B cell (primary cell): ENCODE measurements at regions not wholly inside any gene's neighbourhood (a gene's known extent, or its start where the extent isn't known, plus 50 kb on each side); places are given as distances from the start of the nearest gene placed in this dataset.

Experiments
- ATAC-seq: fragments of 200-7000 bp; cut with Tn5 transposase; one replicate; pipeline ENCODE4 v1.10.0; 2021; ENCODE audit warnings: low read depth, mild to moderate bottlenecking, moderate number of reproducible peaks, moderate library complexity
- CTCF ChIA-PET: fragments of 350-600 bp; sonication (Branson Sonifier 250); formaldehyde crosslinking; loops from one replicate; lab custom pipeline; 2021; ENCODE audit warnings: antibody characterized with exemption, inconsistent platforms; lab: Charles Lee
- POLR2A ChIA-PET: fragments of 350-600 bp; sonication (Branson Sonifier 250); formaldehyde crosslinking; loops from one replicate; lab custom pipeline; 2021; ENCODE audit warnings: antibody characterized with exemption; lab: Charles Lee
- DNase-seq: peaks from one replicate; pipeline ENCODE4 v3.0.0; 2013
- H2AFZ ChIP-seq: 2 replicates; pipeline ENCODE4 v1.6.1; 2012; ENCODE audit warnings: mild to moderate bottlenecking, low read depth, low read length; ENCODE audit not compliant: insufficient read depth, poor library complexity, severe bottlenecking
- H3K27ac ChIP-seq, 2 donors: 1 replicate in 1 of 2; 2 replicates in 1 of 2; pipeline ENCODE4 v1.5.1; 2012 to 2013; ENCODE audit warnings: low read length in 2 of 2, mild to moderate bottlenecking in 2 of 2, moderate library complexity in 1 of 2
- H3K27me3 ChIP-seq, 4 experiments: fragments of 200-600 bp in 1 of 4; sonication (generic) in 1 of 4; replicated peaks in 1 of 4; 1 replicate in 2 of 4; 2 replicates in 2 of 4; pipeline versions ENCODE4 v1.6.1 to v1.7.0; 2013 to 2016; ENCODE audit warnings: low read length in 3 of 4, mild to moderate bottlenecking in 2 of 4, mixed read lengths in 1 of 4, moderate library complexity in 1 of 4; ENCODE audit not compliant: insufficient read depth in 4 of 4, control insufficient read depth in 3 of 4; ENCODE audit errors: control extremely low read depth in 1 of 4
- H3K36me3 ChIP-seq, 2 experiments: replicated peaks in 1 of 2; 1 replicate in 1 of 2; 2 replicates in 1 of 2; pipeline versions ENCODE4 v1.6.1 to v1.7.1; 2013; ENCODE audit warnings: low read length in 1 of 2; ENCODE audit not compliant: insufficient read depth in 2 of 2, control insufficient read depth in 1 of 2; ENCODE audit errors: control extremely low read depth in 1 of 2, extremely low read depth in 1 of 2
- H3K4me1 ChIP-seq, 2 donors: fragments of 200-600 bp in 1 of 2; sonication (generic) in 1 of 2; 1 replicate in 1 of 2; 2 replicates in 1 of 2; pipeline versions ENCODE4 v1.5.1 to v1.6.1; 2013 to 2017; ENCODE audit warnings: low read length in 2 of 2; ENCODE audit not compliant: control insufficient read depth in 2 of 2, insufficient read depth in 2 of 2
- H3K4me2 ChIP-seq: replicated peaks from 2 replicates; pipeline ENCODE3; 2012; ENCODE audit warnings: mild to moderate bottlenecking, low read depth, low read length; ENCODE audit not compliant: poor library complexity, severe bottlenecking
- H3K4me3 ChIP-seq, 5 experiments: fragments of 200-600 bp in 1 of 5; sonication (generic) in 1 of 5; 1 replicate in 3 of 5; 2 replicates in 2 of 5; pipeline versions ENCODE4 v1.5.1 to v1.7.0; 2011 to 2016; ENCODE audit warnings: low read length in 4 of 5, mild to moderate bottlenecking in 4 of 5, low read depth in 2 of 5, control low read depth in 1 of 5, moderate library complexity in 1 of 5; ENCODE audit not compliant: insufficient read depth in 1 of 5; ENCODE audit errors: control extremely low read depth in 1 of 5, extremely low read depth in 1 of 5
- H3K79me2 ChIP-seq: fragments of 200-600 bp; sonication (generic); one replicate; pipeline ENCODE4 v1.6.0; 2016; ENCODE audit warnings: low read length; ENCODE audit not compliant: control insufficient read depth, insufficient read depth
- H3K9ac ChIP-seq: fragments of 200-600 bp; sonication (generic); 2 replicates; pipeline ENCODE4 v1.6.1; 2017; ENCODE audit warnings: mild to moderate bottlenecking, low read length, moderate library complexity
- H3K9me3 ChIP-seq, 3 donors: one replicate each; pipeline versions ENCODE4 v1.6.1 to v1.7.1; 2013; ENCODE audit warnings: low read length in 2 of 3; ENCODE audit not compliant: control insufficient read depth in 2 of 3, insufficient read depth in 1 of 3; ENCODE audit errors: control extremely low read depth in 1 of 3
- H4K20me1 ChIP-seq: 2 replicates; pipeline ENCODE4 v1.6.0; 2012; ENCODE audit warnings: mild to moderate bottlenecking, low read length; ENCODE audit not compliant: insufficient read depth, control insufficient read depth, poor library complexity, severe bottlenecking
- H3K27ac Mint-ChIP-seq: one replicate; pipeline ENCODE4 v1.8.0; 2021; ENCODE audit warnings: mixed read lengths
- H3K27me3 Mint-ChIP-seq: one replicate; pipeline ENCODE4 v1.8.0; 2021; ENCODE audit warnings: mixed read lengths
- H3K4me1 Mint-ChIP-seq: one replicate; pipeline ENCODE4 v1.8.0; 2021; ENCODE audit warnings: mixed read lengths
- H3K4me3 Mint-ChIP-seq: one replicate; pipeline ENCODE4 v1.8.0; 2021; ENCODE audit warnings: mixed read lengths
- H3K9me3 Mint-ChIP-seq: one replicate; pipeline ENCODE4 v1.8.0; 2022; ENCODE audit warnings: mixed read lengths; ENCODE audit not compliant: insufficient read depth
- CTCF ChIP-seq: fragments of 200-600 bp; IDR thresholded peaks from one replicate; pipeline ENCODE4 v1.8.0; 2022; ENCODE audit warnings: antibody characterized with exemption, mild to moderate bottlenecking
- EZH2 ChIP-seq: IDR thresholded peaks from 2 replicates; pipeline ENCODE4 v1.6.1; 2012; ENCODE audit warnings: borderline replicate concordance, low read depth, mild to moderate bottlenecking, moderate library complexity, low read length; ENCODE audit not compliant: insufficient read depth, poor library complexity, severe bottlenecking
- WGBS: methylation state at CpG from one replicate; pipeline ENCODE4 v1.1.5; 2013; ENCODE audit warnings: missing lambda C conversion rate; ENCODE audit not compliant: insufficient coverage; 5-methylcytosine and 5-hydroxymethylcytosine counted together
- intact Hi-C: fragments of 100-400 bp; cut with micrococcal nuclease; formaldehyde crosslinking; loops from one replicate; pipeline ENCODE4 v1.10.0; 2022

- TF ChIP-seq EZH2 (no peak), CTCF (no peak)
- H3K9me3 Mint-ChIP-seq, result peaks cover 3% of the 10 kb centered on the region
- H3K27ac Mint-ChIP-seq, result no peak overlapping the region
- ChIA-PET CTCF (no interaction called here), POLR2A (no interaction called here)
- DNase-seq (no peak), ATAC-seq (no peak)
- Histone ChIP-seq H3K4me1 (no peaks in the 10 kb centered on the region), H3K9ac (no peak overlapping the region), H3K36me3 (no peaks in the 10 kb centered on the region), H3K27ac (no peak overlapping the region), H4K20me1 (no peaks in the 10 kb centered on the region), H3K27me3 (no peaks in the 10 kb centered on the region), H3K4me3 (no peak overlapping the region), H3K79me2 (no peaks in the 10 kb centered on the region), H2AFZ (no peak overlapping the region), H3K9me3 (no peaks in the 10 kb centered on the region), H3K4me2 (no peak overlapping the region)
- H3K27me3 Mint-ChIP-seq, result no peaks in the 10 kb centered on the region
- no CpG with 5 or more reads among the region's 2 CpGs for WGBS
- H3K4me3 Mint-ChIP-seq, result no peak overlapping the region
- H3K4me1 Mint-ChIP-seq, result no peaks in the 10 kb centered on the region
- intact Hi-C loops, result no loop called here
Observed at GRCh38 chr4:62917649-62918048, 1491.6 kb downstream of the TECRL start.

- Histone ChIP-seq H3K4me2 (no peak overlapping the region), H3K4me3 (no peak overlapping the region), H3K9me3 (no peaks in the 10 kb centered on the region), H3K79me2 (no peaks in the 10 kb centered on the region), H3K9ac (no peak overlapping the region), H3K27ac (no peak overlapping the region), H4K20me1 (no peaks in the 10 kb centered on the region), H3K36me3 (no peaks in the 10 kb centered on the region), H2AFZ (no peak overlapping the region), H3K4me1 (no peaks in the 10 kb centered on the region), H3K27me3 (no peaks in the 10 kb centered on the region)
- H3K27ac Mint-ChIP-seq, result no peak overlapping the region
- no peaks in the 10 kb centered on the region for H3K27me3 Mint-ChIP-seq
- CTCF ChIA-PET, result no interaction called here
- intact Hi-C loops, result no loop called here
- no peak overlapping the region for H3K4me3 Mint-ChIP-seq
- POLR2A ChIA-PET, result no interaction called here
- TF ChIP-seq EZH2, result no peak
- no peak for TF ChIP-seq CTCF
- 90% methylated on average over 3 of the region's 4 CpGs for WGBS
- H3K4me1 Mint-ChIP-seq, result no peaks in the 10 kb centered on the region
- peaks cover 3% of the 10 kb centered on the region for H3K9me3 Mint-ChIP-seq
- ATAC-seq (no peak), DNase-seq (no peak)
Observed at GRCh38 chr4:62914758-62915157, 1494.5 kb downstream of the TECRL start.
